ENCODE measurements at regions not wholly inside any gene's neighbourhood (a gene's known extent, or its start where the extent isn't known, plus 50 kb on each side); places are given as distances from the start of the nearest gene placed in this dataset.

GRCh38 chr10:128962182-128962581, 504.9 kb upstream of the MGMT start:
- TF ChIP-seq MAX (IDR thresholded peaks at IDR 0.05; ENCODE audit: insufficient read depth, insufficient read length) (no peak), MYC (IDR thresholded peaks at IDR 0.05; ENCODE audit: low read depth, low read length) (no peak), CTCF (IDR thresholded peaks at IDR 0.05; ENCODE audit: extremely low read depth in 1 of 2, insufficient read depth in 1 of 2, low read depth in 1 of 2, low read length in 2 of 2) (no peak), POLR2AphosphoS5 (IDR thresholded peaks at IDR 0.05; ENCODE audit: insufficient read depth, low read depth, low read length) (no peak), EZH2 (IDR thresholded peaks at IDR 0.05; ENCODE audit: borderline replicate concordance, low read depth, low read length, severe bottlenecking) (no peak)
